Panc1 (cell line): ENCODE measurements at regions not wholly inside any gene's neighbourhood (a gene's known extent, or its start where the extent isn't known, plus 50 kb on each side); places are given as distances from the start of the nearest gene placed in this dataset.

ENCODE experiments used
- ATAC-seq: fragments of 200-7000 bp; cut with Tn5 transposase; 2 replicates; pipeline ENCODE4 v1.9.1; 2020; ENCODE audit warnings: mild to moderate bottlenecking, moderate library complexity
- BruUV-seq: library from RNA; stranded (reverse); fragments of 400-500 nt; replicated peaks from 2 replicates; lab custom pipeline; 2021; lab: Mats Ljungman, UMichigan
- CTCF ChIA-PET: fragments of 300-600 bp; sonication (Branson Sonifier 250); formaldehyde crosslinking; loops from one replicate; lab custom pipeline; 2022; ENCODE audit warnings: antibody characterized with exemption; lab: Charles Lee
- POLR2A ChIA-PET: fragments of 300-600 bp; sonication (Branson Sonifier 250); formaldehyde crosslinking; loops from one replicate; lab custom pipeline; 2022; ENCODE audit warnings: antibody characterized with exemption; lab: Charles Lee
- DNase-seq: peaks from one replicate; pipeline ENCODE4 v3.0.0-alpha.2; 2010; ENCODE audit warnings: low read depth, low spot score
- H3K27ac ChIP-seq: 2 replicates; pipeline ENCODE4 v1.5.1; 2011; ENCODE audit warnings: mild to moderate bottlenecking, low read length, inconsistent platforms
- H3K27me3 ChIP-seq: fragments of 200-500 bp; sonication (Bioruptor generic); 2 replicates; pipeline ENCODE4 v1.6.0; 2014; ENCODE audit warnings: low read length, inconsistent platforms; ENCODE audit not compliant: control insufficient read depth, insufficient read depth
- H3K36me3 ChIP-seq: fragments of 200-500 bp; sonication (Bioruptor generic); 2 replicates; pipeline ENCODE4 v1.5.1; 2014; ENCODE audit warnings: inconsistent platforms, mild to moderate bottlenecking, low read length, moderate library complexity; ENCODE audit not compliant: control insufficient read depth, insufficient read depth
- H3K4me1 ChIP-seq: 2 replicates; pipeline ENCODE4 v1.5.1; 2011; ENCODE audit warnings: inconsistent platforms, mild to moderate bottlenecking, low read length, moderate library complexity; ENCODE audit not compliant: control insufficient read depth, insufficient read depth
- H3K4me3 ChIP-seq, 2 experiments: 2 replicates each; pipeline ENCODE4 v1.5.1; 2011 to 2012; ENCODE audit warnings: low read depth in 2 of 2, low read length in 2 of 2, mild to moderate bottlenecking in 2 of 2, inconsistent platforms in 1 of 2, moderate library complexity in 1 of 2
- H3K9me3 ChIP-seq: fragments of 200-500 bp; sonication (Bioruptor generic); 2 replicates; pipeline ENCODE4 v1.5.1; 2014; ENCODE audit warnings: low read depth, mild to moderate bottlenecking, inconsistent platforms, low read length, moderate library complexity; ENCODE audit not compliant: control insufficient read depth, insufficient read depth
- CTCF ChIP-seq: fragments of 450-650 bp; IDR thresholded peaks from 2 replicates; pipeline ENCODE4 v1.5.1; 2017; ENCODE audit warnings: mild to moderate bottlenecking
- POLR2AphosphoS5 ChIP-seq: IDR thresholded peaks from 2 replicates; pipeline ENCODE4 v1.6.1; 2012; ENCODE audit warnings: mild to moderate bottlenecking, low read depth, low read length, moderate library complexity
- REST ChIP-seq, 2 experiments: IDR thresholded peaks; 2 replicates each; pipeline ENCODE4 v1.6.1; 2011 to 2012; ENCODE audit warnings: low read depth in 2 of 2, control low read depth in 1 of 2, low read length in 1 of 2, mild to moderate bottlenecking in 1 of 2, moderate library complexity in 1 of 2; ENCODE audit not compliant: insufficient read depth in 1 of 2
- SIN3A ChIP-seq: IDR thresholded peaks from 2 replicates; pipeline ENCODE4 v1.6.1; 2012; ENCODE audit warnings: low read depth, mild to moderate bottlenecking, low read length, moderate library complexity, borderline replicate concordance; ENCODE audit not compliant: insufficient read depth
- TCF7L2 ChIP-seq: IDR thresholded peaks from 2 replicates; pipeline ENCODE4 v1.6.1; 2011; ENCODE audit warnings: mild to moderate bottlenecking, low read depth, low read length, inconsistent platforms
- in situ Hi-C: cut with HindIII; loops from 2 replicates; pipeline ENCODE4 v1.10.0; 2016; ENCODE audit warnings: low sequenced_read_pairs, low pct_unique_long_range_greater_than_20kb
- intact Hi-C: fragments of 100-400 bp; cut with micrococcal nuclease; formaldehyde crosslinking; loops from one replicate; pipeline ENCODE4 v1.10.0; 2022; ENCODE audit not compliant: unreplicated experiment

GRCh38 chr3:145882436-145882835, 278.5 kb downstream of the PLOD2 start:
- BruUV-seq: no TSS peak
- H3K36me3 ChIP-seq: no peaks in the 10 kb centered on the region
- no peaks in the 10 kb centered on the region for H3K9me3 ChIP-seq
- in situ Hi-C loops: no loop called here
- POLR2A ChIA-PET: no interaction called here
- H3K4me3 ChIP-seq: no peak overlapping the region
- no peak for DNase-seq
- TF ChIP-seq TCF7L2 (no peak), SIN3A (no peak), CTCF (no peak), REST (IDR thresholded peaks at IDR 0.05; ENCODE audit: insufficient read depth in 1 of 2, low read depth in 2 of 2, low read length in 1 of 2) (no peak), POLR2AphosphoS5 (no peak)
- no peak overlapping the region for H3K27ac ChIP-seq
- no peak for ATAC-seq
- CTCF ChIA-PET: no interaction called here
- no peaks in the 10 kb centered on the region for H3K4me1 ChIP-seq
- no peaks in the 10 kb centered on the region for H3K27me3 ChIP-seq
- intact Hi-C loops: no loop called here

- ChIA-PET POLR2A (no interaction called here), CTCF (no interaction called here)
- H3K27ac ChIP-seq: no peak overlapping the region
- H3K27me3 ChIP-seq: no peaks in the 10 kb centered on the region
- H3K9me3 ChIP-seq: no peaks in the 10 kb centered on the region
- TF ChIP-seq TCF7L2 (no peak), POLR2AphosphoS5 (no peak), REST (IDR thresholded peaks at IDR 0.05; ENCODE audit: insufficient read depth in 1 of 2, low read depth in 2 of 2, low read length in 1 of 2) (no peak), CTCF (no peak), SIN3A (no peak)
- no peak for DNase-seq
- intact Hi-C loops: no loop called here
- in situ Hi-C loops: no loop called here
- H3K4me3 ChIP-seq: no peak overlapping the region
- ATAC-seq: no peak
- no TSS peak for BruUV-seq
- H3K36me3 ChIP-seq: no peaks in the 10 kb centered on the region
- no peaks in the 10 kb centered on the region for H3K4me1 ChIP-seq
Observed at GRCh38 chr3:145889730-145890129, 271.3 kb downstream of the PLOD2 start.
